ENCODE measurements at regions not wholly inside any gene's neighbourhood (a gene's known extent, or its start where the extent isn't known, plus 50 kb on each side); places are given as distances from the start of the nearest gene placed in this dataset.

DNA sequence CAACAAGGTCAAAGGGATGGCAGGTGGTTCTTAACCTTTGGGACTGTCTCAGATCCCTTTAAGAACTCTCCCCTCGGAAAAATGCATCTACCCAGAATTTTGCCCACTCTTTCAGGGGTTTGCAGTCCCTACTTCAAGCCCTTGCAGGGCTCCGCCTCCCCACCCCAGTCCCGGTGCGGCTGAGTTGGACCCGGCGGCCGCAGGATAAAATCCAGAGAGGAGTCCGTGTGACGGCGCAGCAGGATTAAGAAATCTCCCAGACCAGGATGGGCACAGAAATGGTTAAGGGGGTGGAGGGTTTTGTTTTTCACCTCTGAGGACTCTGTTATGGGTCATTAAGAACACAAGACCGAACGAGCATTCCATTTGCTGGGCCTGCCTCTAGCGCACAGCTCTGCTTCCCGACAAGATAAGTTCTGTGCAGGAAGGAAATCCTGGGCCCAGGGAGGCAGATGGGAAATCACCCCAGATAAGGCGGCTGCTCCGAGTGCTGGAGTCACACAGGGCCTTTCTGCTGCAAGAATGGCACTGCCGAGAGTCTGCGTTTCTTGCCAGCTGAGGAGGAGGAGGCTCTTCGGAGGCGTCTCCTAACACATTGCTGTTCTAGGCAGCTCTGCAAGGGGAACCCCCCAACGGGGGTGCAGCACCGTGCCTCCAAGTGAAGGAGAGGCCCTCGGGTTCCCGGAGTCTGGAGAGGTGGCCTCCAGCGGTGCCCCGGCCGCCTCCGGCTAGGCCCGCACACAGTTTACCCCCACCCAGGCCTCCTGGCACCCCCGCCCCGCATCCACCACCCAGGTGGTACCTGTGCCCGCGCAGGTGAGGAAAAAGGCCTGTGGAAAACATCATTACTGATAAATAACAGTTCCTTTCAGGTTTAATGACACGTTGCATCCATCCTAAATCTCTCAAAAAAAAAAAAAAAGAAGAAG, 277.6 kb downstream of the BCOR start:
- no peak for DNase-seq

GRCh38 chrX:39820938-39821708, 276.6 kb downstream of the BCOR start:
- no peak for DNase-seq

GRCh38 chrX:39821709-39822095, 276.1 kb downstream of the BCOR start:
- no peak for DNase-seq

DNA sequence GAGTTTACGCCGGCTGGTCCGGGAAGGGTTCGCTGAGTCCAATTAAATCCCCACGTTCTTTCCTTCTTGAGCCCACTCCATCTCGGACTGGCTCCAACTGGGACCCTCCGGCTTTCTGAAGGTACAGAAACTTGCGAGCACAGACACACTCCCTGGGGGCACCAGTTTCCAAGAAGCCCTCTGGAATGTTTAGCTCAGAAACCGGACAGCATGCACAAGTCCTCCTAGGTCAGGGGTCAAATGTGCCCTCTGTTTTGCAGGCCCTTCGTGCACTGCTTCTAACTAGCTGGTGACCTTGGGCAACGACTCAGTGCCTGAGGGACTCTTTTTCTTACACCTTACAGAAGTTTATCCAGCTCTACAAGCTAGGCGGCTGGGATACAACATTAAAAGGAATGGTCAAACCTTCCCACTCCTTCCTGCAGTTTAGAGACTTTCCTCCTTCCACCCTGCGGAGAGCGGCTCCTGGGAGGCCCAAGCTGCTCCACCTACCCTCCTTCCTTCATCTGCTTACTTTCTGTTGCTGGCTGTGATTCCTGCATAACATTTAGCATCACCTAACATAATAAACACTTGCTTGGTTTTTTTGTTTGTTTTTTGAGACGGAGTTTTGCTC, 275.5 kb downstream of the BCOR start:
- DNase-seq: no peak

GRCh38 chrX:39823424-39823823, 274.3 kb downstream of the BCOR start:
- no peak for DNase-seq

- DNase-seq: no peak
Observed at GRCh38 chrX:39823854-39824253, 273.9 kb downstream of the BCOR start.

DNA sequence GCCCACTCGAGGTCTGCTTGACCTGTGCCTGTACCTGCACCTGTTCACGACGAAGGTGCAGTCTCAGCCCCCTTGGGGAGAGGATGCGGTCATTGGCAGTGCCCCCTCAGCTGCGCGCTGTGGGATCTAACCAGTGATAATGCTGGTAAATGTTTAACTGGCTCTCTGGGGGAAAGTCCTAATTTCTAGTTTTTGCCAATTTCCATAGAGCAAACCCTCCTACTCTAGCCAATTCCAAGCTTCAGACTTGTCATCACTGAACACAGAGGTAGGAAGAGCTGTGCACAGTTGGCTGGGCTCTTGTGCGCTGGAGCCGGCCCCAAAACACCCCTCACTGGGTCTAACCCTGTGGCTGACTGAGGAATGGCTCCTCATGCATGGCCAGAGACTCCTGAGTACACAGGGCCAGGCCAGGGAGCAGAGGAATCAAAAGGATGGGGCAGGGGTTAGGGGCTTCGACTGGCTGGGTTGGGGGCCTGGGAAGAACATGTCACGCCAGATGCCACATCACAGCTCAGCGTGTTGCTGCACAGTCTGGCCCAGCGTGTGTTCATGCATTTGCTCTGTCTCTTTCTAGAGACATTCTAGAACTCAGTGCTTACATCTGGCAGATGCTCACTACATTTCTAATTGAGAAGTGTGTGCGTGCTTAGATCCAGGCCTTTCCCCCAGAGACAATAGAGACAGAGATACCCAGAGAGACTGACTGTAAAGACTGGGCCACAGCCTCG, 270.8 kb downstream of the BCOR start:
- DNase-seq: no peak

GRCh38 chrX:39827951-39828350, 269.8 kb downstream of the BCOR start:
- DNase-seq: no peak

- no peak for DNase-seq
Observed at GRCh38 chrX:39828971-39829370, 268.8 kb downstream of the BCOR start.

GRCh38 chrX:39829965-39830364, 267.8 kb downstream of the BCOR start:
- no peak for DNase-seq

- DNase-seq: no peak
Observed at GRCh38 chrX:39830414-39830813, 267.3 kb downstream of the BCOR start.

DNA sequence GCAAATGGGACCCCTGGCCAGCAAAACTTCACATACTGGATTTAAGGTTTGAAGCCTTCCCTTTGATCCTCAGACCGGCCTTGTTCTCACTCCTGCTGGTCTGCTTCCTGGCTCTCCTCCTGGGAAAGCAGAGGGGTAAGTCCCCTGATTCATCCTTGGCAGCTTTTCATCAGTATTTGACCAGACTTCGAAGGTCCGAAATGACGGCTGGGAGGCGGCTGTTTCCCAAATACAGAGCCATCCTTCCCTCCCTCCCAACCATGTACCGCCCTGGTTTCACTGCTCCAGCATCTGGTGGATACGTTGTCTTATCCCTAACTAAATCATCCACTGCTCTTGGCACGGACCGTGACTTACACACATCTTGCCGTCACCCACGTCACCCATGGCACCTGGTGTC, 265.5 kb downstream of the BCOR start:
- no peak for DNase-seq

GRCh38 chrX:39834600-39834999, 263.2 kb downstream of the BCOR start:
- DNase-seq: no peak

DNA sequence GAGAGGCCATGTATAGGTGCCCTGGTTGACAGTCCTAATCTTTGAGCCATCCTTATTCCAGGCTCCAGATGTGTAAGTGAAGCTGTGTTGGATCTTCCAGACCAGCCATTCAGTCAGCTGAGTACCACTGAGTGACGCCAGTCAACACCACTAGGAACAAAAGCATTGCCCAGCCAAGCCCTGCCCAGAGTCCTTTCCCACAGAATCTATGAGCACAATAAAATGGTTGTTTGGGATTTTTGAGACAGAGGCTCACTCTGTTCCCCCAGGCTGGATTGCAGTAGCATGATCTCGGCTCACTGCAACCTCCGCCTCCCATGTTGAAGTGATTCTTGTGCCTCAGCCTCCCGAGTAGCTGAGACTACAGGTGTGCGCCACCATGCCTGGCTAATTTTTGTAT, 262.5 kb downstream of the BCOR start:
- DNase-seq: no peak

DNA sequence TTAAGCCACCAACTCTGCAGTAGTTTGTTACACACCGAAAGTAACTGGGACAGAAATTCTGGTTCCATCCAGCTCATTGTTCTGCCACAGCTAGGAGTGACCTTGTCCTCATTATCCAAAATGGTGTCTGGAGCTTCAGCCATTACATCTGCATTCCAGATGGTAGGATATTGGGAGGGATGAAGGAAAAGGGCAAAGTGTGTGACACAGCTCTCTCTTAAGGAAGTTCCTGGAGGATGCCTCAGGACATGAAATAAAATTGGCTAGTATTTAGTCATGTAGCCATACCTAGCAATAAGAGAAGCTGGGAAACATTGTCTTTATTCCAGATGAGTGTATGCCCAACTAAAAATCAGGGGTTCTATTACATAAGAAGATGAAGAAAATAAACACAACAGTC, 262.0 kb downstream of the BCOR start:
- no peak for DNase-seq

GRCh38 chrX:39836802-39837420, 260.8 kb downstream of the BCOR start:
- DNase-seq: no peak

DNA sequence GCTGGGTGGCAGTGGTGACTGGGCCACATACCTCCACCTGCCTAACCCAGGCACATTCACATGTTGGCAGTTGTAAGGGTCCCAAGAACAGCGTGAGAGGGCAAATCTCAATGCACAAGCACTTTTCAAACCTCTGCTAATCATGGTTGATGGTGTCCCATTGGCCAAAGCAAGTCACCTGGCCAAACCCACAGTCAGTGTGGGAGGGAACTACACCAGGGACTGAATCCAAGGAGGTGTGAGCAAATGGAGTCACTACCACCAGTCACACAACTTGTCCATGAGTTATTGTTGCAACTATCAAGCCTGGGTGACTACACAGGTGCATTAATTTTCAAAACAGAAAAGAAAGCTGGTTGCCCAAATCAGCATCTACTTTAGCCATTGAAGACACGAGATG, 260.1 kb downstream of the BCOR start:
- no peak for DNase-seq

DNA sequence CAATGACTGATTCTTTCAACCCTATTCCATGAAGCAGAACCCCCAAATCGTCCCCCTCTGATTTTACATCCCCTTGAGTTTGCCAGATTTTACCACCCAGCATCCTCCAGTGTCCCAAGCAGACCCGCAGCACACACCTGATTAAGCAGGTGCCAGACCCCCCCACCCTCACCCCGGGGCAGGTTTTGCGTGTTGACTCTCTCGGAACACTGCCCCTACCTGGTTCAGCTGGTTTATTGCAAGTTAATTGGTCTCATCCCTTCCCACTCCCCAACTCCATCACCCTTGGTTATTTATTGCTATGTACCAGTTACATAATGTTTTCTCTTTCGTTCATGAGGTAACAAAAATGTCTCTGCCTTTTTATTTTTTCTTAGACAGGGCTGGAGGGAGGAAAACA, 258.4 kb downstream of the BCOR start:
- no peak for DNase-seq

GRCh38 chrX:39840133-39840532, 257.6 kb downstream of the BCOR start:
- no peak for DNase-seq

GRCh38 chrX:39840581-39841093, 257.1 kb downstream of the BCOR start:
- DNase-seq: no peak

DNA sequence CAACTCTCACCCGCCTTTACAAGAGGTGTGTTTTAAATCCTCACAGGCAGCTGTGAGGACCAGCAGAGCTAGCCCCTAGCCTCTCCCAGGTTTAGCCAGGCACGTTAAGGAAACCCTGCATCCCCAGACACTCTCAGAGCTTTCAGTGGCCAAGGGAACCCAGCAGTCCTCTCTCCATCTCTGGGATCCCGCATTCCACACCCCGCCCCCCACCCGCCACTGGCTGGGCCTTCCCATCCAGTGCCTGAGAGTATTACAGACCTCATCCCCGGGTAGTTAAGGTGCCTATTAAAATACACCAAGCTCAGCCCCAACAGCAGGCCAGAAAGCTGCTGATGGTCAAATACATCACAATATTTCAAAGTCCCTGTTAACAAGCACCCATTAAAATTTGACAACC, 256.2 kb downstream of the BCOR start:
- no peak for DNase-seq

- DNase-seq: no peak
Observed at GRCh38 chrX:39842281-39842973, 255.3 kb downstream of the BCOR start.
